HepG2 (cell line): ENCODE measurements at regions not wholly inside any gene's neighbourhood (a gene's known extent, or its start where the extent isn't known, plus 50 kb on each side); places are given as distances from the start of the nearest gene placed in this dataset.

Experiments
- ATAC-seq: fragments of 200-7000 bp; cut with Tn5 transposase; 3 replicates; pipeline ENCODE4 v1.9.1; 2020; ENCODE audit warnings: mild to moderate bottlenecking, moderate library complexity
- BruUV-seq: library from RNA; stranded (reverse); fragments of 400-500 nt; replicated peaks from 2 replicates; lab custom pipeline; 2021; lab: Mats Ljungman, UMichigan
- CTCF ChIA-PET: fragments of 300-600 bp; formaldehyde crosslinking; extraction: SDS; loops from one replicate; lab custom pipeline; 2021; ENCODE audit warnings: low total read pairs, inconsistent platforms, low intra/inter-chr PET ratio; lab: Yijun Ruan, JAX
- POLR2A ChIA-PET: fragments of 350-600 bp; sonication (Branson Sonifier 250); formaldehyde crosslinking; loops from one replicate; lab custom pipeline; 2020; ENCODE audit warnings: antibody characterized with exemption, inconsistent platforms; lab: Yijun Ruan, JAX
- DNase-seq: peaks from one replicate; pipeline ENCODE4 v3.0.0-alpha.2; 2015; ENCODE audit warnings: low spot score
- FAIRE-seq: peaks from 3 replicates; lab custom pipeline; 2011; peaks lifted over from hg19 to GRCh38; lab: Jason Lieb, UNC
- H2AFZ ChIP-seq: one replicate; pipeline ENCODE4 v1.6.1; 2011; ENCODE audit warnings: low read length, inconsistent platforms
- H3K27ac ChIP-seq: fragments of 300-600 bp; 3 replicates; pipeline ENCODE4 v1.8.0; 2011; ENCODE audit warnings: mixed run types, mild to moderate bottlenecking, mixed read lengths, low read length, inconsistent platforms; ENCODE audit not compliant: insufficient read depth; ENCODE audit errors: extremely low read length
- H3K27me3 ChIP-seq, 2 experiments: fragments of 200-600 bp in 1 of 2; 2 replicates in 1 of 2; 3 replicates in 1 of 2; pipeline versions ENCODE4 v1.6.0 to v1.8.0; 2011; ENCODE audit warnings: low read length in 2 of 2, mild to moderate bottlenecking in 2 of 2, moderate library complexity in 2 of 2, inconsistent platforms in 1 of 2; ENCODE audit not compliant: insufficient read depth in 2 of 2, control insufficient read depth in 1 of 2
- H3K36me3 ChIP-seq, 2 experiments: fragments of 200-600 bp in 1 of 2; replicated peaks in 1 of 2; 2 replicates in 1 of 2; 3 replicates in 1 of 2; pipeline versions ENCODE4 v1.5.1 to v1.8.0; 2011; ENCODE audit warnings: low read length in 2 of 2, inconsistent platforms in 1 of 2; ENCODE audit not compliant: insufficient read depth in 2 of 2, control insufficient read depth in 1 of 2
- H3K4me1 ChIP-seq: 2 replicates; pipeline ENCODE4 v1.5.1; 2012; ENCODE audit warnings: low read length, inconsistent platforms; ENCODE audit not compliant: insufficient read depth
- H3K4me2 ChIP-seq: 2 replicates; pipeline ENCODE4 v1.6.0; 2011; ENCODE audit warnings: low read depth, low read length, inconsistent platforms
- H3K4me3 ChIP-seq, 3 experiments: fragments of 200-600 bp in 1 of 3; sonication (generic), shearing (Covaris generic) in 1 of 3; replicated peaks in 1 of 3; 2 replicates each; pipeline ENCODE4 v1.5.1; 2011 to 2016; ENCODE audit warnings: low read length in 3 of 3, inconsistent platforms in 2 of 3, low read depth in 2 of 3, mild to moderate bottlenecking in 2 of 3, control low read depth in 1 of 3, mixed read lengths in 1 of 3; ENCODE audit not compliant: insufficient read depth in 1 of 3
- H3K79me2 ChIP-seq: one replicate; pipeline ENCODE4 v1.6.1; 2011; ENCODE audit warnings: low read length, inconsistent platforms; ENCODE audit not compliant: insufficient read depth
- H3K9ac ChIP-seq: 2 replicates; pipeline ENCODE4 v1.6.0; 2011; ENCODE audit warnings: mild to moderate bottlenecking, low read depth, low read length, inconsistent platforms; ENCODE audit not compliant: insufficient read depth
- H3K9me3 ChIP-seq: 2 replicates; pipeline ENCODE4 v1.5.1; 2012; ENCODE audit warnings: mild to moderate bottlenecking, low read length
- H4K20me1 ChIP-seq: 2 replicates; pipeline ENCODE4 v1.6.0; 2011; ENCODE audit warnings: inconsistent platforms, mild to moderate bottlenecking, low read length, moderate library complexity; ENCODE audit not compliant: insufficient read depth
- BRCA1 ChIP-seq: sonication (generic); formaldehyde crosslinking; IDR thresholded peaks from 2 replicates; pipeline ENCODE4 v1.4.0; 2020; ENCODE audit warnings: missing genetic modification reagents
- BRD4 ChIP-seq: sonication (generic); formaldehyde crosslinking; IDR thresholded peaks from 2 replicates; pipeline ENCODE4 v1.4.0; 2020; ENCODE audit warnings: missing genetic modification reagents
- JUN ChIP-seq: sonication (generic); formaldehyde crosslinking; IDR thresholded peaks from 2 replicates; pipeline ENCODE4 v1.4.0; 2020; ENCODE audit warnings: mild to moderate bottlenecking, missing genetic modification reagents
- MEF2D ChIP-seq: sonication (generic); formaldehyde crosslinking; IDR thresholded peaks from 2 replicates; pipeline ENCODE4 v1.5.1; 2020; ENCODE audit warnings: mild to moderate bottlenecking, missing genetic modification reagents
- SIN3A ChIP-seq: IDR thresholded peaks from 2 replicates; pipeline ENCODE4 v1.6.1; 2011; ENCODE audit warnings: low read depth, mild to moderate bottlenecking, control low read depth, low read length, borderline replicate concordance
- SMAD3 ChIP-seq: sonication (generic); formaldehyde crosslinking; IDR thresholded peaks from 2 replicates; pipeline ENCODE4 v1.4.0; 2020; ENCODE audit warnings: missing genetic modification reagents
- XRCC5 ChIP-seq: fragments of 200-400 bp; formaldehyde crosslinking; optimal IDR thresholded peaks from 2 replicates; pipeline ENCODE3; 2017; ENCODE audit warnings: mild to moderate bottlenecking, low read length
- ZNF296 ChIP-seq: sonication (generic); formaldehyde crosslinking; conservative IDR thresholded peaks from 2 replicates; pipeline ENCODE4 v1.5.0; 2020; ENCODE audit warnings: mild to moderate bottlenecking, missing genetic modification reagents
- ZNF570 ChIP-seq: sonication (generic); formaldehyde crosslinking; IDR thresholded peaks from 2 replicates; pipeline ENCODE4 v1.4.0; 2020; ENCODE audit warnings: mild to moderate bottlenecking, missing genetic modification reagents, borderline replicate concordance
- ZNF629 ChIP-seq: sonication (generic); formaldehyde crosslinking; conservative IDR thresholded peaks from 2 replicates; pipeline ENCODE4 v1.5.0; 2020; ENCODE audit warnings: missing genetic modification reagents
- ZNF781 ChIP-seq: sonication (generic); formaldehyde crosslinking; IDR thresholded peaks from 2 replicates; pipeline ENCODE4 v1.5.1; 2020; ENCODE audit warnings: borderline replicate concordance, mild to moderate bottlenecking, missing genetic modification reagents; ENCODE audit errors: not compliant biosample characterization
- WGBS: methylation state at CpG from one replicate; pipeline ENCODE4 v1.1.6; 2017; ENCODE audit warnings: low lambda C conversion rate; 5-methylcytosine and 5-hydroxymethylcytosine counted together
- in situ Hi-C: cut with HindIII; loops from 2 replicates; pipeline ENCODE4 v1.10.0; 2017; ENCODE audit warnings: low pct_unique_long_range_greater_than_20kb; ENCODE audit not compliant: extremely low pct_ligation_motif_present
- intact Hi-C: fragments of 100-400 bp; cut with micrococcal nuclease; formaldehyde crosslinking; loops from one replicate; pipeline ENCODE4 v1.10.0; 2022; ENCODE audit not compliant: unreplicated experiment
- TF ChIP-seq, protein P1 (sequence below): sonication (generic); formaldehyde crosslinking; IDR thresholded peaks from 2 replicates; pipeline ENCODE4 v1.4.0; 2020; ENCODE audit warnings: missing genetic modification reagents
- TF ChIP-seq, protein P2 (sequence below): sonication (generic); formaldehyde crosslinking; IDR thresholded peaks from 2 replicates; pipeline ENCODE4 v1.5.0; 2020; ENCODE audit warnings: mild to moderate bottlenecking, low read depth, missing genetic modification reagents, borderline replicate concordance
- TF ChIP-seq, protein P3 (sequence below): sonication (generic); formaldehyde crosslinking; IDR thresholded peaks from 2 replicates; pipeline ENCODE4 v1.4.0; 2020; ENCODE audit warnings: mild to moderate bottlenecking, missing genetic modification reagents

DNA sequence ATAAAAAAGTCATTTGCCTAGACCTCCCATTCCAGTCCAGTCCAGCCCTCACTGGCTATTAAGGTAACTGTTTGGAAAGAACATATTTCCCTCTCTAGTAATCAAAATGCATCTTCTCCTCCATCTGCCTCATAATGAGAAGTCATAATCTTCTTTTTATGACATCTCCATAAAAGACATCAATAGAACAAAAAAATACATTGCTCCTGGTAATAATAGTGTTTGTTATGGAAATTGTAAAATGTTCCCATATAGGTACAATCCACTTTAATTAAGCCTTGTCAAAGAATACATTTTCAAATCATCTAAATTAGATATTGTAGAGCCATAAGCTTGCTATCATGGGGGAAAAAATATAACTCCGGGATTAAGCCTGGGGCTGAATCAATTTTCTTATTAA, 461.6 kb downstream of the LRATD1 start:
- Histone ChIP-seq H3K27ac (no peak overlapping the region), H3K27me3 (peaks cover 0 to 22% of the 10 kb centered on the region in 2 experiments; a peak in 2 of 5 replicates), H3K4me1 (no peaks in the 10 kb centered on the region), H3K9me3 (no peaks in the 10 kb centered on the region), H4K20me1 (no peaks in the 10 kb centered on the region), H3K36me3 (no peaks in the 10 kb centered on the region), H3K9ac (no peak overlapping the region), H3K79me2 (no peaks in the 10 kb centered on the region), H3K4me2 (no peak overlapping the region), H2AFZ (no peak overlapping the region), H3K4me3 (no peak overlapping the region)
- ChIA-PET CTCF (no interaction called here), POLR2A (no interaction called here)
- ATAC-seq = no peak
- in situ Hi-C loops (no loop called here), intact Hi-C loops (no loop called here)
- WGBS = 4% methylated on average over 1 of the region's 1 CpG
- FAIRE-seq = no peak
- BruUV-seq = no TSS peak
- no peak for DNase-seq
- TF ChIP-seq XRCC5 (no peak), ZNF629 (CRISPR knock-in tag) (no peak), ZNF570 (CRISPR knock-in tag) (no peak)
- TF ChIP-seq, protein P1, sequence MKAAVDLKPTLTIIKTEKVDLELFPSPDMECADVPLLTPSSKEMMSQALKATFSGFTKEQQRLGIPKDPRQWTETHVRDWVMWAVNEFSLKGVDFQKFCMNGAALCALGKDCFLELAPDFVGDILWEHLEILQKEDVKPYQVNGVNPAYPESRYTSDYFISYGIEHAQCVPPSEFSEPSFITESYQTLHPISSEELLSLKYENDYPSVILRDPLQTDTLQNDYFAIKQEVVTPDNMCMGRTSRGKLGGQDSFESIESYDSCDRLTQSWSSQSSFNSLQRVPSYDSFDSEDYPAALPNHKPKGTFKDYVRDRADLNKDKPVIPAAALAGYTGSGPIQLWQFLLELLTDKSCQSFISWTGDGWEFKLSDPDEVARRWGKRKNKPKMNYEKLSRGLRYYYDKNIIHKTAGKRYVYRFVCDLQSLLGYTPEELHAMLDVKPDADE (CRISPR knock-in tag) = no peak
- TF ChIP-seq, all 625 proteins: peak for 0

DNA sequence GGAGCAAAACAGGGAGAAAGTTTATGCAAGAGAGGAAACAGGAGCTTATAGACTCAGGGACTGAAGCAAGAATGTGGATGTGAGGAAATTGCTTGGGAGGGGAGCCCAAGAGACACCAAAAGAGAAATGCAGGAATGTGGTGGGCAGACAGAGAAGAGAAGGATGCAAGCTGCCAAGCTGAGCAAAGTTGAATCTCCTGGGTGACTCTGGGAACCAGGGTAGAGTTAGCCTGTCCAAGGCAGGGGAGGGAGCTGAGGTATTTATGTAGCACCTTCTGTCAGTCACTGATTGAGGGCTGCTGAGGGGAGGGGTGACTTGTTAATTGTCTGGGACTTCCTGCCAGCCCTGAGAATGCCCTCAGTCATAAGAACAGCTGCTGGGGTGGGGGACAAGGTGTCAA, 464.3 kb downstream of the NBAS start:
- H3K4me2 ChIP-seq = no peak overlapping the region
- H3K27me3 ChIP-seq = peaks cover 0 to 7% of the 10 kb centered on the region in 2 experiments; a peak in 2 of 5 replicates
- H3K27ac ChIP-seq = no peak overlapping the region
- H3K36me3 ChIP-seq = no peaks in the 10 kb centered on the region
- H3K4me3 ChIP-seq = no peak overlapping the region
- H4K20me1 ChIP-seq = no peaks in the 10 kb centered on the region
- intact Hi-C loops = no loop called here
- TF ChIP-seq ZNF296 (CRISPR knock-in tag) (no peak), BRD4 (CRISPR knock-in tag) (no peak), BRCA1 (no peak), MEF2D (CRISPR knock-in tag) (no peak), ZNF781 (CRISPR knock-in tag) (no peak), SIN3A (no peak), JUN (CRISPR knock-in tag) (no peak), SMAD3 (CRISPR knock-in tag) (no peak)
- TF ChIP-seq, protein P2, sequence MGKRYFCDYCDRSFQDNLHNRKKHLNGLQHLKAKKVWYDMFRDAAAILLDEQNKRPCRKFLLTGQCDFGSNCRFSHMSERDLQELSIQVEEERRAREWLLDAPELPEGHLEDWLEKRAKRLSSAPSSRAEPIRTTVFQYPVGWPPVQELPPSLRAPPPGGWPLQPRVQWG (CRISPR knock-in tag) = no peak
- TF ChIP-seq, protein P3, sequence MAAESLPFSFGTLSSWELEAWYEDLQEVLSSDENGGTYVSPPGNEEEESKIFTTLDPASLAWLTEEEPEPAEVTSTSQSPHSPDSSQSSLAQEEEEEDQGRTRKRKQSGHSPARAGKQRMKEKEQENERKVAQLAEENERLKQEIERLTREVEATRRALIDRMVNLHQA (CRISPR knock-in tag) = no peak
- POLR2A ChIA-PET = no interaction called here
- H3K79me2 ChIP-seq = no peaks in the 10 kb centered on the region
- no peak overlapping the region for H2AFZ ChIP-seq
- no peaks in the 10 kb centered on the region for H3K9me3 ChIP-seq
- CTCF ChIA-PET = no interaction called here
- FAIRE-seq (no peak), DNase-seq (no peak), ATAC-seq (no peak; the same call in 2 of the 3 replicates)
- H3K9ac ChIP-seq = no peak overlapping the region
- no TSS peak for BruUV-seq
- in situ Hi-C loops = no loop called here
- H3K4me1 ChIP-seq = no peaks in the 10 kb centered on the region
